WERI-Rb-1 (cell line): ENCODE measurements at regions not wholly inside any gene's neighbourhood (a gene's known extent, or its start where the extent isn't known, plus 50 kb on each side); places are given as distances from the start of the nearest gene placed in this dataset.

Source experiments
- DNase-seq: peaks from one replicate; pipeline ENCODE4 v3.0.0-alpha.2; 2020
- H3K27ac ChIP-seq: fragments of 250-450 bp; sonication (Bioruptor Pico); 2 replicates; pipeline ENCODE4 v1.5.1; 2020; ENCODE audit warnings: mild to moderate bottlenecking, moderate library complexity
- H3K27me3 ChIP-seq: fragments of 250-450 bp; sonication (Bioruptor Pico); 2 replicates; pipeline ENCODE4 v1.5.1; 2021; ENCODE audit warnings: mild to moderate bottlenecking, low read depth, moderate library complexity; ENCODE audit not compliant: insufficient read depth, severe bottlenecking
- H3K36me3 ChIP-seq: fragments of 250-450 bp; sonication (Bioruptor Pico); 2 replicates; pipeline ENCODE4 v1.5.1; 2020; ENCODE audit warnings: mild to moderate bottlenecking, moderate library complexity
- H3K4me3 ChIP-seq: 2 replicates; pipeline ENCODE4 v1.5.1; 2011; ENCODE audit warnings: low read depth, mild to moderate bottlenecking, control low read depth, low read length
- H3K9me3 ChIP-seq: fragments of 250-450 bp; sonication (Bioruptor Pico); 2 replicates; pipeline ENCODE4 v1.5.1; 2021; ENCODE audit warnings: mild to moderate bottlenecking, moderate library complexity; ENCODE audit not compliant: severe bottlenecking
- TF ChIP-seq, protein P1 (sequence below): IDR thresholded peaks from 2 replicates; pipeline ENCODE4 v1.5.1; 2011; ENCODE audit warnings: low read depth, mild to moderate bottlenecking, control low read depth, inconsistent platforms, low read length

DNA sequence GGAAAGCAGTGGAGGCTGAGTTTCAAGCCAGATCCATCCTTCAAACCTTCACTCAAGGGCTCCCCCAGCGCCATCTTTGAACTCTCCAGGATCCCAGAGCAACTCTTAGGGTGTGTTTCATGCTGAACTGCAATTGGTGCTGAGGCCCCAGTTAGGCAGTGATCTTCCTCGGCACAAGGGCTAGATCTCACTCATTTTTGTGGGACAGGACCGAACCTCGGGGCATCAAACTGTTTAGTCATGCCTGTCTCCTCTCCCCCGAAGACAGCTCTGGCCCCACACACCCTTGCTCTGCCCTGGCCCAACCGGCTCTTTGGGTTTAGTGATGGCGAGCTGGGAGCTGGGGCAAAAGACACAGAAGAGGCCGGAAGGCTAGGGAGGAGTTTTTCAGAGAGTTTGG, 115.1 kb downstream of the NUFIP1 start:
- TF ChIP-seq, protein P1, sequence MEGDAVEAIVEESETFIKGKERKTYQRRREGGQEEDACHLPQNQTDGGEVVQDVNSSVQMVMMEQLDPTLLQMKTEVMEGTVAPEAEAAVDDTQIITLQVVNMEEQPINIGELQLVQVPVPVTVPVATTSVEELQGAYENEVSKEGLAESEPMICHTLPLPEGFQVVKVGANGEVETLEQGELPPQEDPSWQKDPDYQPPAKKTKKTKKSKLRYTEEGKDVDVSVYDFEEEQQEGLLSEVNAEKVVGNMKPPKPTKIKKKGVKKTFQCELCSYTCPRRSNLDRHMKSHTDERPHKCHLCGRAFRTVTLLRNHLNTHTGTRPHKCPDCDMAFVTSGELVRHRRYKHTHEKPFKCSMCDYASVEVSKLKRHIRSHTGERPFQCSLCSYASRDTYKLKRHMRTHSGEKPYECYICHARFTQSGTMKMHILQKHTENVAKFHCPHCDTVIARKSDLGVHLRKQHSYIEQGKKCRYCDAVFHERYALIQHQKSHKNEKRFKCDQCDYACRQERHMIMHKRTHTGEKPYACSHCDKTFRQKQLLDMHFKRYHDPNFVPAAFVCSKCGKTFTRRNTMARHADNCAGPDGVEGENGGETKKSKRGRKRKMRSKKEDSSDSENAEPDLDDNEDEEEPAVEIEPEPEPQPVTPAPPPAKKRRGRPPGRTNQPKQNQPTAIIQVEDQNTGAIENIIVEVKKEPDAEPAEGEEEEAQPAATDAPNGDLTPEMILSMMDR = no peak
- no peaks in the 10 kb centered on the region for H3K27me3 ChIP-seq
- H3K36me3 ChIP-seq = no peaks in the 10 kb centered on the region
- H3K4me3 ChIP-seq = no peak overlapping the region
- H3K27ac ChIP-seq = no peak overlapping the region
- H3K9me3 ChIP-seq = no peaks in the 10 kb centered on the region
- DNase-seq = no peak

DNA sequence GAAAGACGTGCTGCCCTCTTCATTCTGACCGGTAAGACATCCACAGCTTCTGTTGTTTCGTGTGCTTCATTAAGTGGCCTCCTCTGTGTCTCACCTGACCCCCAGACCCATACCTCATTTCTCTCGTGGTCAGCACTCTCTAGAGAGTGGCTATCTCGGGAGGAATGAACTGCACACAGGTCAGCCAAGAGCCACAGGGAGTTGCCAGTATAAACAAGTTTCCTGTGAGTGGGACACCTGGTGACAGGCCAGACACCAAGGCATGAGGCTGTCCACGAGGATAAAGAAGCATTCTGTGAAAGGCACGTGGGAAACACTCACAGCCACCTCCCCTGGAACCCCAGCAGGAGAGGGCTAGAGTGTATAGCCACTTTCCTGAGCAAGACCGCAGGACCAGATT, 115.8 kb downstream of the NUFIP1 start:
- H3K27me3 ChIP-seq = no peaks in the 10 kb centered on the region
- TF ChIP-seq, protein P1 = no peak
- no peak overlapping the region for H3K27ac ChIP-seq
- no peaks in the 10 kb centered on the region for H3K36me3 ChIP-seq
- no peaks in the 10 kb centered on the region for H3K9me3 ChIP-seq
- H3K4me3 ChIP-seq = no peak overlapping the region
- DNase-seq = no peak

DNA sequence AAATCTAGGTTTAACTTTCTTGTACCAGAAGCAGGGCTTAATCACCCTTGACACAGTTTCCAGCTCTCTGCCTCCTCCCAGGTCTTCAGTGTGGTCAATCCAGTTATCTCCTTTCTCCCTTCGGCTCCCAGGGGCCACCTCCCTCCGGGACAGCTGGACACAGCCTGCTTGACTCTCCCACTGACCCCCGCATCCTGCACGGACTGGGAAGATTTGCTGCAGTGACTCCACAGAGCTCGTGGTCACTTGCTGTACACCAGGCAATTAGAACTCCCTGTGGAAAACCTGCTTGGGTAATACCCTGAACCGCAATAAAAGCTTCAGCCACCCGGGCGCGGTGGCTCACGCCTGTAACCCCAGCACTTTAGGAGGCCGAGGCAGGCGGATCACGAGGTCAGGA, 116.5 kb downstream of the NUFIP1 start:
- no peak for DNase-seq
- TF ChIP-seq, protein P1 = no peak
- H3K4me3 ChIP-seq = no peak overlapping the region

DNA sequence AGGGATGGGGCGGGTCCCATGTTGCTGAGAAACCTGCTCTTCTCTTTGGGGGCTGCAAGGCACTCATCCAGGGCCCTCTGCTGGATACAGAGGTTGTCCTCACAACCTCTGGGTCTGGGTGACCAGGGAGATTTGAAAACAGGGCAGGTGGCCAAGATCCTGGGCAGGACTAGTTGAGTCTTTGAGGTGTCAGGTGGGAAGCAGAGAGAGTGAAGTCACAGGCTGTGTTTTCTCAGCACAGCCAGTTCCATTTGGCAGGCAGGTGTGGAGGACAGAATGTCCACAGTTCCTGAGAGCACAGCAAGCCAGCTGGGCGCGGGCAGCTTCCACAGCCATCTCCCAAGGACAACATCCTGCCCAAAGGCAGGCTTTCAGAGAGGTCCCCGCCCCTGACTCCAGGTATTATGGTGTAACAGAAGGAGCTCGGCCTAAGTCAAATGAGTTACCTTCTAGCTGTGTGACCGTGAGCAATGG, 118.8 kb downstream of the NUFIP1 start:
- DNase-seq = no peak

More for the DNA sequence above, 116.5 kb downstream of the NUFIP1 start:
- Histone ChIP-seq H3K27ac (no peak overlapping the region), H3K36me3 (no peaks in the 10 kb centered on the region), H3K27me3 (no peaks in the 10 kb centered on the region), H3K9me3 (no peaks in the 10 kb centered on the region)

DNA sequence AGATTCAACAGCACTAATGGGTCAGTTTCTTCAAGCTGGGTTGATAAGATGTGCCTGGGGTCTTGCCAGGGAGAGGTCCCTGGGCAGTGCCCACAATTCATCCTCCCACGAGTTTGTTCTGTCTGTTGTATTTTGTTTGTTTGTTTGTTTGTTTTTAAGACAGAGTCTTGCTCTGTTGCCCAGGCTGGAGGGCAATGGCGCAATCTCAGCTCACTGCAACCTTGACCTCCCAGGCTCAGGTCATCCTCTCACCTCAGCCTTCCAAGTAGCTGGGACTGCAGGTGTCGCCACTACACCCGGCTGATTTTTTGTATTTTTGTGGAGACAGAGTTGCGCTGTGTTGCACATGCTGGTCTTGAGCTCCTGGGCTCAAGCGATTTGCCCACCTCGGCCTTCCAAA, 120.1 kb downstream of the NUFIP1 start:
- Histone ChIP-seq H3K36me3 (no peaks in the 10 kb centered on the region), H3K27ac (no peak overlapping the region), H3K4me3 (no peak overlapping the region), H3K9me3 (no peaks in the 10 kb centered on the region), H3K27me3 (no peaks in the 10 kb centered on the region)
- DNase-seq = no peak
- TF ChIP-seq, protein P1 = no peak

More for the DNA sequence above, 118.8 kb downstream of the NUFIP1 start:
- Histone ChIP-seq H3K4me3 (no peak overlapping the region), H3K36me3 (no peaks in the 10 kb centered on the region), H3K27me3 (no peaks in the 10 kb centered on the region), H3K9me3 (no peaks in the 10 kb centered on the region), H3K27ac (no peak overlapping the region)
- TF ChIP-seq, protein P1 = no peak

DNA sequence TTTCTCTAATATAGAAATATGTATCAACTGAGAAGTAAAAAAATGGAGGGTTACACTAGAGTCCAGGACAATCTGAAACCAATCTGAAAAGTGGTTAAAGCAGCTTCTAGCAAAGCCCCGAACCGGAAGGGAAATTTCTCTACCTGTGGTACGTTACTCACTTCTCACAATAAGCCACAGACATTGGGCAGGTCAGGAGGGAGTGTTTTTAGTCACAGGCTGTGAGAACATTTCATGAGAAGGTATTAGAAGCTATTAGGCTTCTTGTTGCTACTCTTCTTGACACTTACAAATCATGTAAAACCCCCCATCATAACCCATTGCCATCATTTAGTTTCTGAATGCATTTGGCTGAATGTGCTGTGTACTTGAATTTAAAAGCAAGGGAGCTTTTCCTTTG, 120.9 kb downstream of the NUFIP1 start:
- no peak for DNase-seq
- no peaks in the 10 kb centered on the region for H3K27me3 ChIP-seq
- TF ChIP-seq, protein P1 = no peak
- H3K9me3 ChIP-seq = no peaks in the 10 kb centered on the region
- H3K36me3 ChIP-seq = no peaks in the 10 kb centered on the region
- H3K27ac ChIP-seq = no peak overlapping the region
- H3K4me3 ChIP-seq = no peak overlapping the region
